RKO (cell line): ENCODE measurements at regions not wholly inside any gene's neighbourhood (a gene's known extent, or its start where the extent isn't known, plus 50 kb on each side); places are given as distances from the start of the nearest gene placed in this dataset.
A peak's percentile ranks its signal among the peaks of the same experiment; 100 is the strongest.
"Not testable (repeated sequence)": the region's sequence is repeated elsewhere in the genome, so short reads cannot be mapped to it uniquely, and the experiment has no call there.

Experiments
- DNase-seq: peaks from one replicate; pipeline ENCODE4 v3.0.0-alpha.2; 2016; ENCODE audit warnings: low spot score

DNA sequence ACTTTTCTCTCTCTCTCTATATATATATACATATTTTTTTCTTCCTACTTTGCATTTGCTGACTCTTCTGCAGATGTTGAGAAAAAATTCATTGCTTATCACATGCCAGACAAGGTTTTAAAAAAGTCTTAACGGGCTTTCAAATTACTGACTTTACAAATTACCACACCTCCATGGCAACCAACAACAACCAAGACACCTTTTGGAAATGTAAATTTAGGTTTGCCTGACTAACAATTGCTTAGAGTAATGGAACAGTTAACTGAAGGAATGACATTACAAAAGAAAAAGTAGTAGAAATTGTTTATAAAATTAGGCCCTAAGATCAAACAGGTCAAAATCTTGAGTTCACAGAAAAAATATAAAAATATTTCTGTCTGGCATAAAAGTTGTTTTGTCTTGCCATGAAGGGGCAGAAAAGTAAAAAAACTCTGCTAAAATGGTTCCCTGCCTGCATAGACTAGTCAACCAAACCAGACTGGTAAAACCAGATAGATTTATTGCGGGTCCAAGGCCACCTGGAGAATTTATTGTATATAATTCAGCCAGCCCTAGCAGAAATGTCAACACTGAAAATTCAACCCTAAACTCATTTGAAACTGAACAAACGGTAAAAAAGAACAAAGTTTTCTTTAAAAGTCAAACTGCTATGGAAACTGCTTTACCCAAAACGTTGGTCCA lies 92.8 kb upstream of the FRMD1 start:
- no peak for DNase-seq

DNA sequence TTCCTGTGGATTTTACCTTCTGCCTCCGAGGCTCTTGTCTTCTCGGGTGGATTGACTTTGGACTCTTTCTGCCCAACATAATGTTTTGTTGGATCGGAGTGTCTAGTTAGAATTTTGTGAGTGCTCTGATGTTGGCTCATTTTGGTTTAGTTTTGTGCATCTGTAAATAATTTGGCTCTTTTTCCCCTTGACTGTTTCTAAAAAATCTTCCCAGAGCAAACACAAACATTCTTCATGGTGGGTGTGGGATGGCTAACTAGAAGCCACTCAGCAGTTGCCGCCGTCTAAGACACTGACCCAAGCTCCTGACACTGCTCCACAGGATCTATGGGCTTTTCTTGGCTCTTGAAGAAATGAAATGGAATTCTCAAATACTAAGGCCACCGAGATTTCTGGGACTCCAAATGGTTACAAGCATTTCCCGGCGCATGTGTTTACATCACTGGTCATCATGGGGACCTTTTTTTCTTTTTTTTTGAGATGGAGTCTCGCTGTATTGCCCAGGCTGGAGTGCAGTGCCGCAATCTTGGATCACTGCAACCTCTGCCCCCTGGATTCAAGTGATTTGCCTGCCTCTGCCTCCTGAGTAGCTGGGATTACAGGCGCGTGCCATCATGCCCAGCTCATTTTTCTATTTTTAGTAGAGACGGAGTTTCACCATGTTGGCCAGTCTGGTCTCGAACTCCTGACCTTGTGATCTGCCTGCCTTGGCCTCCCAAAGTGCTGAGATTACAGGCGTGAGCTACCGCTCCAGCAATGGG lies 92.0 kb upstream of the FRMD1 start:
- no peak for DNase-seq

DNA sequence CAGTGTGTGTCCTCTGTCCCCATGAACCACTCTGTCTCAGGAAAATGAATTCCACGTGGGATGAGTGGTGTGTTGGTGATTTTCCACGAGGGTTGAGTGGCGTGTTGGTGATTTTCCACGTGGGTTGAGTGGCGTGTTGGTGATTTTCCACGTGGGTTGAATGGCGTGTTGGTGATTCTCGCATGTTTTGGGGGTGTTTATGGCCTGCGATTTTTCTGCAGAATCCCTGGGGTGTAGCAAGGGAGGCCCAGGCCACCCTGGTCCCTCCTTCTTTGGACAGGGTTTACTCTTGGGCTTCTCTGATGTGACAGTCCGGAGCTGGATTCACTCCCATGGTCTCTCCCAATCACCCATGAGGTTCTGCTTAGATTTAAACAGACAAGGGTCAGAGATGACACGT lies 90.6 kb upstream of the FRMD1 start:
- DNase-seq = no peak

DNA sequence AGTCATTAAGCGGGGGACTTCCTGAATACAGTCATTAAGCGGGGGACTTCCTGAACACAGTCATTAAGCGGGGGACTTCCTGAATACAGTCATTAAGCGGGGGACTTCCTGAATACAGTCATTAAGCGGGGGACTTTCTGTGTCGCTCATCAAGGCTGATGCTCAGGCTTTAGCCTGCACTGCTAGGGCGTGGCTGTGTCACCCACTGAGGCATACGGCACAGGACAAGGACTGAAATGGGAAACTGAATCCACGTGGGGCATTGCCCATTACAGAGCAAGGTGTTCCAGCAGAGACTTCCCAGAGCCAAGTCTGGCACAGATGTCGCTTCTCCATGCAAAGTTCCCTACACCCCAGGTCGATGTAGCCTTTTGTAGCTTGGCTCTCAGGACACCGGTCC lies 89.9 kb upstream of the FRMD1 start:
- DNase-seq = not testable (repeated sequence)

DNA sequence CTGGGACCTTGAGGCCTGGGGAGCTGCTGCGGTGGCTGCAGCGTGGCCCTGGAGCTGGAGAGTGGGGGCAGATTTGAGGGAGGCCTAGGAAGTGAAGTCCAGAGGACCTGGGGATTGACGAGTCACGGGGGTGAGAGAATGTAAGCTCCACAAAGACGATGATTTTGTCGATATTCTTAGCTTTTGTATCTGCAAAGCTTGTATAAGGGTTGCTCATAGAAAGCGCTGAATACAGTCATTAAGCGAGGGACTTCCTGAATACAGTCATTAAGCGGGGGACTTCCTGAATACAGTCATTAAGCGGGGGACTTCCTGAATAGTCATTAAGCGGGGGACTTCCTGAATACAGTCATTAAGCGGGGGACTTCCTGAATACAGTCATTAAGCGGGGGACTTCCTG lies 89.3 kb upstream of the FRMD1 start:
- not testable (repeated sequence) for DNase-seq

DNA sequence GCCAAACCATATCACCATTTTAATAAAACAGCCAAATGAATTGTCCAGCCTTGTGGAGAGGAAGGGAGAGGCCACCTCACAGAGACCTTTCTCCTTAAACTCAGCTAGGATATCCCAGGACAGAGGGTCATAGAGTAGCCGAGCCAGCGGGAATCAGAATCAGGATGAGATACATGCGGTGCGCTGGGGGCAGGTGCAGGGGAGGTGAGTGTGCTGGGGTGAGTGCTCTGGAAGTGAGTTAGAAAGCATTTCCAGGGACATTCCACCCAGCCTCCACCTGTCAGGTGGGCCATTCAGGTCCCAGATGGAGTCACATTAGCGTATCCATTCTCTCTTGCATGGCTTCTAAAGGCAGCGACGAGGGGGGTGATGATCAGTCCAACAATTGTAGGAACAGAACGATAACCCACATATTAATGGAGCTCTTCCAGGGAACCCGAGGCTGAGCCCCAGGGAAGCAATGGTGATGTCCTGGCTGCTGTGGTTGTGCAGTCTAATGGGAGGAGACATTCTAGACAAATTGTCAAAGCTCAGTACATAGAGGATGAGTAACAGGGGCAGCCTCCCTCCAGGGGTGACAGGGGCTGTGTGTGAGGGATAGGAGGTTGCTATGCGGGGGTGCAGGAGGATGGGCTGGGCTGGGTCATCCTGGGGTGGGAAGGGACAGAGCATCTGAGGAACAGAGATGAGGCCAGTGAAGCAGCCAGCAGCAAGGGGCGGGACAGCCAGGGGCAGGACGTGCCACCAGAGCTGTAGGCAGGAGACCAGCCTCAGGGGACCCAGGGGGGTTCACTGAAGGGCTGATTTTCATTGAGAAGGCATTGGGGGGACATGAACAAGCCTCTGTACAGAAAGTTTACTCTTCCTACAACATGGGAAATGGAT lies 88.7 kb upstream of the FRMD1 start:
- no peak for DNase-seq

DNA sequence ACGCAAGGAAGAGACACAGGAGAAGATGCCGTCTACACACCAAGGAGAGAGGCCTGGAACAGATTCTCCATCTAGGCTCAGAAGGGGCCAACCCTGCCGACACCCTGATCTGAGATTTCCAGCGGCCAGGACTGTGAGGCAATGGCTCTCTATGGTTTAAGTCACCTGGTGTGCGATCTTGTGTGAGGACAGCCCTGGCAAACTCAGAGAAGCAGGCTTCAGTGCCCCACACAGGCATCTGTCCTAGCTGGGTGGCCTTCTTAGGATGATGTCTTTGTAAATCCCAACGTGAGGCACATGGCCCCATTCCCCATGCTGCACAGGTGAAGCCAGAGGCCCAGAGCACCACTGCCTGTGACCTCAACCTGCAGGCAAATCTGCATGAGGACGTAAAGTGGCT lies 87.6 kb upstream of the FRMD1 start:
- no peak for DNase-seq

DNA sequence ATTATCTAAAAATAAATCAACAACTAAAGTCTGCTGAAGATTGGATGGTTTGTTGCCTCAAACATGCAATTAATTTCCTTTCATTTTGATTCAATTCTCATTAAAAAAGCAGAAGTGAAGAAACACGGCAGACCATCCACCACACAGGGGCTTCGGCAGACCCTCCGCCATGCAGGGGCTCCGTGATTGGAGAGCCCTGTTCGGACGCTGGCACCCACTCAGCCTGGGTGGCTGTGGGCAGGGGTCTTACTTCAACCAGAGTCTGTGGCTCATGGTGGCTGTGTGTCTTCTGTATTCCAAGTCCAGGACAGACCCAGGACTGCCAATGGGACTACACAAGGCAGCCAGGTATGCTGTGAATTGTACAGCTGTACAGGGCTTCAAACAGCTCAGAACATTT lies 86.9 kb upstream of the FRMD1 start:
- DNase-seq = no peak

DNA sequence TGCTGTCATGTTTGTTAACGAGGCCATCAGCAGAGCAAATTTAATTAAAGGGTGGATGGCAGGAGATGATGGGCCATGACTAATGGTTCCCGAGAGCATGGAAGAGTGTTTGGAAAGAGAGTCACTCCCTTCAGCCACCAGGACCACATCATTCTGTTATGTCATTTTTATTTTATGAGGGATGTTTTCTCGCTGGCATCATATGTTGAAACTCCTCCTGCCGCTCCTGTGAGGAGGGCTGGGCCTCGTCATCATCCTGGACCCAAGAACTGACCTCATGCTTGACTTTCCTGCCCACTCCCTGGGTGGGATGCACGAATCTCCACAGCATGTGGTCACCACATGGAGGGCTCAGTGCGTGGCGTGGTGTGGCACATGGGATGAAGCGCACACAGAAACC lies 86.4 kb upstream of the FRMD1 start:
- no peak for DNase-seq

DNA sequence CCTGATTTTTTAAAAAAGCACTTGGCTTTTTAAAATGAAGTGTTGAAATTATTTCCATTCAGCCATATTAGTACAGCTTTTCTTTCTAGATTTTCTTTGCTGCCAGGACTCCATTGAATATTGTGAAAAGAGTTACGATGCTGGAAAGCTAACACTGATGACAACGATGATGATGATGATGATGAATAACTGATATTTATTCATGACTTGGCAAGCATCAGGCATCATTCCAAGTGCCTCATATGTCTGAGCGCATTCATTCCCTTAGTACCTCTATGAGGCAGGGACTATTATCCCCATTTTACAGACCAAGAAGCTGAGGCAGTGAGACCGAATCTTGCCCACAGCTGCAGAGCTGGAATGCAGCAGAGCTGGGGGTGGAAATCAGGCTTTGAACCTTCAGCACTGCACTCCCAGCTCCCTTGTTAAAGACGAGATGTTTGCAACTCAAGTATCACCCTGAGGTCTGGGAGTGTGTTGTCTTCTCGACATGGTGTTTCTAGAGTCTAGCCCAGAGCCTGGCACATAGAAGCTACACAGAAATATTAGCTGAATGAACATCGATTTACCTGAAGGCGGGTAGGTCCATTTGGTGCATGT lies 85.5 kb upstream of the FRMD1 start:
- DNase-seq = no peak

DNA sequence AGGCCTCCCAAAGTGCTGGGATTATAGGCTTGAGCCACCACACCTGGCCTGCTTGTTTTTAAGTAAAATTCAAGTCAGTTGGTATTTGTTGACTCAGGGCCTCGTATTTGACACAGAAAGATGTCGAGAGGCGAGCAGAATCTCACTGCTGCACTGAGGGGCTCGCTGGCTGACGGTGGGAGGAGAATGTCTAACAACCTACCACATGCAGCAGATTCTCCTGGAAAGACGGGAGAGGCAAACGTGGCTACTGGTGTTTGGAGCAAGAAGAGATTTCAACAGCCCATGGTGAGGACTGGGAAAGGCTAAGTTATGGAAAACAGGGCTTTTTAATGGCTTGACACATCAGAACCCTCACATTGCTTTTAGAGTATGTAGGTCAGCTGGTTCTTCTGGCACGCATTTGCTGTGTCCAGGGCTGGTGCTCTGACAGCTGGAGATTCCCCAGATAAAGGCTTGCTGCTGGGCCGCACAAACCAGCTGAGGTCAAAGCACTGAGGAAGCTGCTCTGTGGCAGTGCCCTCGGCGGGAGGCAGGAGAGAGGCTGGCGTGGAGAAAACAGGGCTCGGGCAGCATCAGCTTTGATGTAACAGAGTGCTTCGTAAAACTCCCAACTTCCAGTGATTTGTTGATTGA lies 84.2 kb upstream of the FRMD1 start:
- no peak for DNase-seq

DNA sequence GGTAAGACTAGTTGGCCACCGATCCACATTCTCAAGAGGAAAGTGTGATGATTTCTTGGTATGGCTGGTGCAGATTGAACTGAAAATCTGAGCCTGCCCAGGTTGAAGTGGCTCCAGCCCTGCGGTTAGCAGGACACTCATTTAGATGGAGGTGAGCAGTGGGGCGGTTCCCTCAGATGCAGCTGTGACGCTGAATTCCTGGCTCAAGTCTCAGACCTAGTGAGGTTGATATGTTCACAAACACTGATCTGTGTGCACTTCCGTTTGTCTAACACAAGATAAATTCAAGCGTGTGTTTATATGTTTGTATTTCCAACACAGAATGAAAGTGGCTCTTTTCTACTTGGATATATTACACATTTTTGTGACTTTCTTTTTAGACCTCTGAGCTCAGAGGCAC lies 83.4 kb upstream of the FRMD1 start:
- no peak for DNase-seq

DNA sequence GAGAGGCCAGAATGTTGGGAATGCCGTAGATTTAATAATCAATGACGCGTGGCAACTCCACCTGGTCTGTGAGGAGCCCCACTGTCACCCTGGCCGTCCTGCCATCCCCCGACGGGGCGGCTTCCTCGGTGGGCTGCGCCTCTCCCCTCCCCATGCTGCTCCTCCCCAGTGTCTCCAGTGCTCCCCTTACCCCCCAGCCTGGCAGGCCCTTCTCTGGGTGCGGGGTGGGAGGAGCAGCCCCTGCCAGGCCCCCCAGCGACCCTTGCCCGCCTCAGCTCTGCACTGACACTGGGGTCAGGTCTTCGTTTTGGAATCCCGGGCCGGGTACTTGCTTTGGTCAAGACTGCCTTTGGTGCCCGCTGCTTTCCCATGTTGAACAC lies 82.3 kb upstream of the FRMD1 start:
- no peak for DNase-seq

DNA sequence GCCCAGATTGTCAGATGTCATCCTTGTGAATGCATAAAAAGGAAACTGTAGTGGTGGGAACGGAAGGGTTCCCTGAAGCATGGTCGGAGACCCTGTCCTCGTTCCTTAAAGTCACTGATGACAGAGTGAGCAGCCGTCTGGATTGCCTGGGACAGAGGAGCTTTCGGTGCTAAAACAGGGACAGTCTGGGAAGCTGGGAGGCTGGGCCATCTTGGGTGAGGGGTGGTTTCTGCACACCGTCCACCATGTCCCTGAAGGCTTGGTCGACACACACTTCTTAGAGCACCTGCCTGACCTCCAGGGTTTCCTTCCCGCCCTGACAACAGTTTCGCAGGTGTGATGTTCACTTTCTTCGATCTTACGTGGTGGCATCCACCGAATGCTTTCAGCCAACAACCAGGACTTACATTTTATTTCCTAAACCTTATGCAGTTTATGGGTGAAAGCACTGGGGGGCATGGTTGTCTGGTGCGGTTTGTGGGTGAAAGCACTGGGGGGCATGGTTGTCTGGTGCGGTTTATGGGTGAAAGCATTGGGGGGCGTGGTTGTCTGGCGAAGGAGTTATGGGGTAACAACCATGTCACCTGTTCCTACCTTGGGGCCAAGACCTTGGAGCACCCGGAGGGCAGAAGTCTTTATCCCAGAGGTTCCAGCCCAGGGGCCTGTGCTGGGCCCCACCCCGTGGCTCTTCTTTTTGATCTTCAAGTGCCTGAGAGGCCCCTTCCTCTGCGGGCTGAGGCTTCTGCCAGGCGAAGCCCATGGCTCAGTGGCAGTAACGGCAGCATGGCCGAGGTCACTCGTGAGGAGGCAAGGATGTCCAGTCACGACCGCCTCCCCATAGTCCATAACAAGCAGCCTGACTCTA lies 81.7 kb upstream of the FRMD1 start:
- no peak for DNase-seq

DNA sequence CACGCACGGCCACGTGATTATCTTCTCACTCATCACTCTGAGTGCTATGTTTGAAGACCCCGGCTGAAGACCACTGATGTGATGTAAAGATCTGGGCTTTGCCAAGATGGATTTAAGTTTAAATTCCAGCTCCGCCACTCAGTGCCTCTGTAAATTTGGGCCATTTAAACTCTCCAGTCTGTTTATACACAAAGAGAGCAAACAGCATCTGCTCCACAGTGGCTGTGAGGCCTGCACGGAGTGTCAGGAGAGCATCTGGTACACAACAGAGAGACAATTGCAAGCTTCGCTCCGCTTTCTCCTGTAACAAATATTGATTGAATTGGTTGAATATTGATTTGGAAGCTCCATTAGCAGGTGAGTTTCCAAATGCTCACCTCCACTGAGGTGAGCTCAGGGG lies 80.5 kb upstream of the FRMD1 start:
- DNase-seq = no peak

DNA sequence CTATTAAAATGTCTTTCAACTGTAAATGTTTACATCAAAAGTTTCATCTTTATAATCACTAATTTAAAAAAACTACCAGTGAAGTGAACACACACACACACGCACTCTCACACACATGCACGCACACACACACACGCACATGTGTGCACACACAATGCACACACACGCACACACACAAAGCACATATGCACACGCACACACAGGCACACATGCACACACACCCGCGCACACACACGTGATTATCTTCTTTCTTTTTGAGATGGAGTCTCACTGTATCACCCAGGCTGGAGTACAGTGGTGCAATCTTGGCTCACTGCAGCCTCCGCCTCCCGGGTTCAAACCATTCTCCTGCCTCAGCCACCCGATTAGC lies 80.0 kb upstream of the FRMD1 start:
- no peak for DNase-seq

DNA sequence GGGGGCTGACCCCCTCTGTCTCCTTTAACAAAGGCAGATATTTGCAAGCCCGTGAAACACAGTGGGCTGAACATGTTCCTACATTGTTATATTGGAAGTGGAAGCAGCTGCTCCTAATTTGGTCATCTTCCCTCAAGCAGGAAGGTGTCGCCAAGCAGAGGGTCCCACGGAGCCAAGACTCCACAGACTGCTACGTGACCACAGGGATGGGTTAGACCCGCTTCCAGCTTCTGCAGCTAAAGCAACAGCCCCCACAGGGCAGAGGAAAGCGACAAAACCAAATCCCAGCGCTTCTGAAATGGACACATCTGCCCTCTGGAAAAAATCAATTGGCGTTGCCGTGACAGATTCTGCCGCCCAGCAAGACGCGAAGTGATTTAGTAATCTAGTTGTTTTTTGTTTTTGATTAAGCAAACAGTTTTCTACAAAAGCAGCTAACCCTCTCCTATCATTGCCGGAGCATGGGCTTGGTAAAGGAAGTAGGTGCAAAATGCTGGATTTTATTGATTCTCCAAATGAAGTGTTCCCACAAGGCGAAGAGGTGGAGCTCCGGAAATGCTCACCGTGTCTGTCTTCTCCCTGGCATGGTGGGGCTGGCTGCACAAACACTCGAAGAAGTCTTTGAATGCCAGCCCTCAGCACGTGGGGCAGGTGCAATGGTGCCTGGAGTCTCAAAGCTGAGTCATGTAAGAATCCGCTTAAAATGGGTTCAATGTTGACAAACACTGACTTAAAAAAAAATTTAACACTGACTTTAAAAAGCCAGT lies 79.4 kb upstream of the FRMD1 start:
- no peak for DNase-seq

DNA sequence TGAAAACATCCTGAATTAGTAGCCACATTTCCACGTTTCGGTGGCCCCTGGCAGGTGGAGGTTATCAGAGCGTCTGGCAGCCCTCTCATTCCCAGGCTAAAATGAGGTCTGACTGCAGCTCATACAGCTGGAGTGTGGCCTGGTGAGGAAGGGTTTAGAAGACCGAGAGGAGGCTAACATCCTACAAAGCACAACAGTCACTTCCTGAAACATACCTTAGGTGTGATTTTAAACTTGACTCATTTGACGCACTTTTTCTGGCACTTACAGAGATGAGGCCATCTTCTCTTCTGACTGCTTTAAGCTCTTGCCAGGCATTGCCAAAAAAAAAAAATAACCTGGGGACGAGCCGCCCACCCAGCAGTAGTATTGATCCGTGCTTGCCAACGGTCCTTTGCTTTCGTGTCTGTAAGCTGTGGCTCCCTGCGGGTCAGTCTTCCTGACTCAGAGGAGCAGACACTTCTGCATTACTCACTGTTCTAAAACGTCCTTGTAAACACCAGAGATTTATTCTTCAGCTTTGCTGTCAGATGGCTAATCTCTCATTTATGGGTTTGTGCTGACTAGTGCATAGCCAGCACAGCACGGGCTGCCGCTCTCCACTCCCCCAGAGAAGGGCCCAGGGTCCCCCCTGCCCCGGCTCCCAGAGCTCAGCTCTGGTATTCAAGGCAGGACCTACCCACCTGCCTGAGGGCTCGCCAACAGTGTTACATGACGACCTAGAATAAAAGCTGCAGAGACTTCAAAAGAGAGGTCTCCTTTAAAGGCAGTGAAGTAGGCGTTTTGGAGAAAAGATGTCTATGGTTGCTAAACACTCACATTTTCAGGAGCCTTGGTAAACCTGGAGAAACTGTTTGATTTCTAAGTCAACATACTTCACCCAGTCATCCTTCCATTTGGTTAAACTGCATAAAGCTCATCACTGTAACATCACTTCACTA lies 78.5 kb upstream of the FRMD1 start:
- DNase-seq = peak; percentile 67

DNA sequence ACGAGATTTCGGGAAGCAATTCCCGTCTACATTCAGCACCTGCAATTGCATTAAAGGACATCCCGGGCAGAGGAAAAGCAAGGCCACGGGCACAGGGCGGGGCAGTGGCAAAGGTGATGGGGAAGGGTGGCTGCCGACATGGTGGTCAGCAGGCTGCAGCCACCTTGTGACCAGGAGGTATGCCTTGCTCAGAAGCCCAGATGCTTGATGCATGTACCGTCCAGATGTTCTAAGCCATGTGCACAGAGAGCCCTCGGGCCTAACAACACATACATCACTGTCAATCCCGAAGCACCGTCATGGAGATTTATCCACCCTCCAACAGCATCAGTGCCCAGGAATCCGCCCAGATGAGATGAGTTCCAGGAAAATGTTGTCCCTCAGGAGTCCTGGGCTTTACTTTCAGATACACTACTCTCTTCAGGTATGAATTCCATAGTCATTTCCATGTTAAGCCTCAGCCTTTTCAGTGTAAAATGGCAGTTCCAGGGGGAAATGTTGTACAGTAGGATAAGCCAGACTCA lies 77.8 kb upstream of the FRMD1 start:
- no peak for DNase-seq
